ENCODE measurements at regions not wholly inside any gene's neighbourhood (a gene's known extent, or its start where the extent isn't known, plus 50 kb on each side); places are given as distances from the start of the nearest gene placed in this dataset.
"Not testable (repeated sequence)": the region's sequence is repeated elsewhere in the genome, so short reads cannot be mapped to it uniquely, and the experiment has no call there.

- H3K27ac ChIP-seq; H3K27me3 ChIP-seq; H3K9me3 ChIP-seq; H3K4me3 ChIP-seq; H3K36me3 ChIP-seq; H3K4me1 ChIP-seq; intact Hi-C loops (cut with DNase I): not testable (repeated sequence)
- peak in 1 of 2 donors; percentile 59 for DNase-seq (ENCODE audit: low spot score in 2 of 2)
- TF ChIP-seq CTCF (IDR thresholded peaks at IDR 0.05), result peak; percentile 40 to 54 (median 49)
Observed at GRCh38 chr1:146401281-146401825, 172.5 kb upstream of the NOTCH2NLA start.

GRCh38 chr1:146400173-146401121 lies 171.6 kb upstream of the NOTCH2NLA start:
- intact Hi-C loops (cut with DNase I); H3K27ac ChIP-seq; H3K4me3 ChIP-seq; H3K27me3 ChIP-seq; H3K36me3 ChIP-seq; H3K9me3 ChIP-seq; H3K4me1 ChIP-seq; DNase-seq (ENCODE audit: low spot score in 2 of 2): not testable (repeated sequence)

- H3K36me3 ChIP-seq; DNase-seq (ENCODE audit: low spot score in 2 of 2); H3K27me3 ChIP-seq; H3K4me3 ChIP-seq; H3K27ac ChIP-seq; H3K9me3 ChIP-seq; H3K4me1 ChIP-seq; intact Hi-C loops (cut with DNase I): not testable (repeated sequence)
Observed at GRCh38 chr1:146399225-146399624, 170.4 kb upstream of the NOTCH2NLA start.

- H3K27ac ChIP-seq; H3K27me3 ChIP-seq; DNase-seq (ENCODE audit: low spot score in 2 of 2); H3K9me3 ChIP-seq; H3K4me1 ChIP-seq; H3K36me3 ChIP-seq; intact Hi-C loops (cut with DNase I); H3K4me3 ChIP-seq: not testable (repeated sequence)
Observed at GRCh38 chr1:146396801-146397200, 168.0 kb upstream of the NOTCH2NLA start.

GRCh38 chr1:146396242-146396641 lies 167.4 kb upstream of the NOTCH2NLA start:
- H3K9me3 ChIP-seq; H3K36me3 ChIP-seq; H3K27me3 ChIP-seq; DNase-seq (ENCODE audit: low spot score in 2 of 2); intact Hi-C loops (cut with DNase I); H3K4me1 ChIP-seq; H3K27ac ChIP-seq; H3K4me3 ChIP-seq: not testable (repeated sequence)

- H3K27me3 ChIP-seq; H3K4me3 ChIP-seq; H3K4me1 ChIP-seq; H3K9me3 ChIP-seq; H3K27ac ChIP-seq; H3K36me3 ChIP-seq; intact Hi-C loops (cut with DNase I); DNase-seq (ENCODE audit: low spot score in 2 of 2): not testable (repeated sequence)
Observed at GRCh38 chr1:146393796-146394195, 165.0 kb upstream of the NOTCH2NLA start.

GRCh38 chr1:146393154-146393553 lies 164.3 kb upstream of the NOTCH2NLA start:
- H3K27me3 ChIP-seq; DNase-seq (ENCODE audit: low spot score in 2 of 2); intact Hi-C loops (cut with DNase I); H3K27ac ChIP-seq; H3K36me3 ChIP-seq; H3K4me3 ChIP-seq; H3K9me3 ChIP-seq; H3K4me1 ChIP-seq: not testable (repeated sequence)

GRCh38 chr1:146389178-146389577 lies 160.4 kb upstream of the NOTCH2NLA start:
- H3K9me3 ChIP-seq; H3K27ac ChIP-seq; DNase-seq (ENCODE audit: low spot score in 2 of 2); H3K27me3 ChIP-seq; H3K36me3 ChIP-seq; H3K4me1 ChIP-seq; H3K4me3 ChIP-seq; intact Hi-C loops (cut with DNase I): not testable (repeated sequence)

GRCh38 chr1:146387750-146388469 lies 159.1 kb upstream of the NOTCH2NLA start:
- intact Hi-C loops (cut with DNase I); DNase-seq (ENCODE audit: low spot score in 2 of 2); H3K27me3 ChIP-seq; H3K9me3 ChIP-seq; H3K36me3 ChIP-seq; H3K4me1 ChIP-seq: not testable (repeated sequence)
- Histone ChIP-seq H3K27ac (peak overlapping the region; percentile 11 to 86), H3K4me3 (peak overlapping the region in 1 of 2 donors; percentile 68)

- peak in 1 of 2 donors; percentile 84 for DNase-seq (ENCODE audit: low spot score in 2 of 2)
- Histone ChIP-seq H3K27ac (peak overlapping the region; percentile 86 to 92), H3K4me3 (peak overlapping the region; percentile 54 to 68)
- H3K9me3 ChIP-seq; H3K36me3 ChIP-seq; H3K4me1 ChIP-seq; intact Hi-C loops (cut with DNase I); H3K27me3 ChIP-seq: not testable (repeated sequence)
Observed at GRCh38 chr1:146386851-146387749, 158.3 kb upstream of the NOTCH2NLA start.

GRCh38 chr1:146381196-146381595 lies 152.4 kb upstream of the NOTCH2NLA start:
- H3K27me3 ChIP-seq; H3K9me3 ChIP-seq; H3K4me3 ChIP-seq; DNase-seq (ENCODE audit: low spot score in 2 of 2); H3K27ac ChIP-seq; H3K36me3 ChIP-seq; intact Hi-C loops (cut with DNase I); H3K4me1 ChIP-seq: not testable (repeated sequence)
